ENCODE measurements at regions not wholly inside any gene's neighbourhood (a gene's known extent, or its start where the extent isn't known, plus 50 kb on each side); places are given as distances from the start of the nearest gene placed in this dataset.
"Not testable (repeated sequence)": the region's sequence is repeated elsewhere in the genome, so short reads cannot be mapped to it uniquely, and the experiment has no call there.

GRCh38 chrY:19644889-19645638 is 99.5 kb downstream of the KDM5D start:
- DNase-seq (ENCODE audit: low read depth), result no peak

- no peak for DNase-seq (ENCODE audit: low read depth)
Measured at GRCh38 chrY:19637651-19638347, 106.7 kb downstream of the KDM5D start.

GRCh38 chrY:19628926-19629325 is 115.6 kb downstream of the KDM5D start:
- DNase-seq (ENCODE audit: low read depth), result no peak

- no peak for DNase-seq (ENCODE audit: low read depth)
Measured at GRCh38 chrY:19622392-19622791, 122.1 kb downstream of the KDM5D start.

- no peak for DNase-seq (ENCODE audit: low read depth)
Measured at GRCh38 chrY:19621756-19622155, 122.8 kb downstream of the KDM5D start.

GRCh38 chrY:19601113-19601512 is 143.4 kb downstream of the KDM5D start:
- DNase-seq (ENCODE audit: low read depth), result no peak

- no peak for DNase-seq (ENCODE audit: low read depth)
Measured at GRCh38 chrY:19600711-19601110, 143.8 kb downstream of the KDM5D start.

- DNase-seq (ENCODE audit: low read depth), result no peak
Measured at GRCh38 chrY:19590235-19590634, 154.3 kb downstream of the KDM5D start.

- DNase-seq (ENCODE audit: low read depth), result no peak
Measured at GRCh38 chrY:19589664-19590063, 154.9 kb downstream of the KDM5D start.

- DNase-seq (ENCODE audit: low read depth), result peak; percentile 12
Measured at GRCh38 chrY:19587311-19587710, 157.2 kb downstream of the KDM5D start.

GRCh38 chrY:19580990-19581389 is 163.5 kb downstream of the KDM5D start:
- DNase-seq (ENCODE audit: low read depth), result not testable (repeated sequence)

GRCh38 chrY:19578281-19578874 is 166.1 kb downstream of the KDM5D start:
- peak; percentile 40 for DNase-seq (ENCODE audit: low read depth)

GRCh38 chrY:19577250-19577649 is 167.3 kb downstream of the KDM5D start:
- DNase-seq (ENCODE audit: low read depth), result no peak

GRCh38 chrY:19574939-19575338 is 169.6 kb downstream of the KDM5D start:
- DNase-seq (ENCODE audit: low read depth), result no peak

- no peak for DNase-seq (ENCODE audit: low read depth)
Measured at GRCh38 chrY:19573646-19574045, 170.9 kb downstream of the KDM5D start.

GRCh38 chrY:19570999-19571398 is 173.5 kb downstream of the KDM5D start:
- no peak for DNase-seq (ENCODE audit: low read depth)

GRCh38 chrY:19567943-19568342 is 176.6 kb downstream of the KDM5D start:
- no peak for DNase-seq (ENCODE audit: low read depth)

- peak; percentile 93 for DNase-seq (ENCODE audit: low read depth)
Measured at GRCh38 chrY:19567051-19567921, 177.2 kb downstream of the KDM5D start.

- DNase-seq (ENCODE audit: low read depth), result peak; percentile 11
Measured at GRCh38 chrY:19559161-19559560, 185.4 kb downstream of the KDM5D start.

- DNase-seq (ENCODE audit: low read depth), result no peak
Measured at GRCh38 chrY:19549671-19550466, 194.7 kb downstream of the KDM5D start.
